GM08714 (cell line): ENCODE measurements at regions not wholly inside any gene's neighbourhood (a gene's known extent, or its start where the extent isn't known, plus 50 kb on each side); places are given as distances from the start of the nearest gene placed in this dataset.
"Not testable (repeated sequence)": the region's sequence is repeated elsewhere in the genome, so short reads cannot be mapped to it uniquely, and the experiment has no call there.

Experiments used
- H3K4me3 ChIP-seq: fragments of 200-500 bp; sonication (Bioruptor generic); 2 replicates; pipeline ENCODE4 v1.5.1; 2014; ENCODE audit warnings: mild to moderate bottlenecking, low read length, inconsistent platforms
- ZNF274 ChIP-seq: IDR thresholded peaks from 2 replicates; pipeline ENCODE4 v1.6.1; 2012; ENCODE audit warnings: mild to moderate bottlenecking, low read depth, low read length

DNA sequence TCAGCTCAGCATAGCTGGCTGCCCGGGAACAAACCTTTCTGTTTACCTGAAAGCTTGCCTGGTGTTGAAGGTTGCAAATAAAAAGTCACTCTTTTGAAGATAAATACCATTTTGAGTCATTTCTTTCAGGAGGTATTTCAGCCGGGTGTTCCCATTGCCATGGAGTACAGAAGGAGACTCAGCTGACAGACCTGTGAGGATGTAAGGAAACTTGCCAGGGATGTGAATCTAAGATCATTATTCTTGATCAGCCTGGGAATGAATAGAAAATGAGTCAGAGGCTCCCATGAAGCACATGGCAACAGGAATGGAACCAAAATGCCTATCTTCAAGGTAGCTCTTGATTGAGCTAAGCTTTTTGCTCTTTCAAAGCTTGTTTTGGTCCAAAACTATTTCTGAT is 231.2 kb downstream of the CYRIA start:
- no peak for TF ChIP-seq ZNF274
- no peak overlapping the region for H3K4me3 ChIP-seq

DNA sequence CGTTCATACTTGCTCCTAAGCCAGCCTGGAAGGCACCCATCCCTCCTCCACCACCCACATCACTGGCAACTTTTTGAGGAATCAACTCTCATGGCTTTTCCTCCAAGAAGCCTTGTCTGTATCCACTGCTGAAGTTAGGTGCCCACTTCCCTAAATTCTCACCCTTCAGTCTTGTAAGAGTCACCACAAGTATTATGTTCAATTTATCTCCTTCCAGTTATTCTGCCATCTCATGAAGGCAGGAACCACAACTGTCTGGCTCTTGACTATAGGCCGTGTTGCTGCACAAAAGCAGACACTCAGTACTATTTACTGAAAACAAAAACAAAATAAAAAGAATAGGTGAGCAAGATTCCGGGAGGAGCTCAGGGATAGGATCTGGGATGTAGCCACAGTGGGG is 234.8 kb downstream of the CYRIA start:
- H3K4me3 ChIP-seq = no peak overlapping the region
- no peak for TF ChIP-seq ZNF274

DNA sequence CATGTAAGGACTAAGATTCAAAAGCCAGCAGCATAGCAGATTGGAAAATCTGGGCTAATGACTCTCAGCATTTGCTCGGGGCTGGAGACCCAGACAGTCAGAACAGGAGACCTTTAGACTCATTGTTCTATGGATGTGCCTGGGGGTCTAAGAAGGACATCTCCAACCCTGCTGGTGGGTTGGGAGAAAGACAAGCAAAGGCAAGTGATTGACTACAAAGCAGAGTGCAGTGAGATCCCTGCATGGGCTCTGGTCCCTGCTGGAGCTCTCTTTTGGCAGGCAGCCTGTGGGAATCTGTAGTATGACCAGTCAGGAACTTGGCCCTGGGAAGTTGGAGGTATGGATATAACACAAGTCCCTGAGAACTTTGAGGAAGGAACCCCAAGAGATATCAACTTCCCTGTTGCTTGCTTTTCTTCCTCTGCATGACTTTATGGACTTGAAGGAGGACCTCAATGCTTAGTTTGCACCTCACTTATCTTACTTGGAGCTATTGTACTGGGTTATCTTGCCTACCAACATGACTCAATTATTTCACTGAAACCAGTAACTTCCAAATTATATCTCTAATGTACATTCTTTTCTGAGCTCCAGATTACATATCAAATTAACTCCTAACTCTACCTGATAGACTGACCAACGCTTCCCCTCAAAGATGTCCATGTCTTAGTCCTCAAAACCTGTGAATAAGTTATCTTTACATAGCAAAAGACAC is 236.0 kb downstream of the CYRIA start:
- H3K4me3 ChIP-seq = no peak overlapping the region
- TF ChIP-seq ZNF274 = no peak

DNA sequence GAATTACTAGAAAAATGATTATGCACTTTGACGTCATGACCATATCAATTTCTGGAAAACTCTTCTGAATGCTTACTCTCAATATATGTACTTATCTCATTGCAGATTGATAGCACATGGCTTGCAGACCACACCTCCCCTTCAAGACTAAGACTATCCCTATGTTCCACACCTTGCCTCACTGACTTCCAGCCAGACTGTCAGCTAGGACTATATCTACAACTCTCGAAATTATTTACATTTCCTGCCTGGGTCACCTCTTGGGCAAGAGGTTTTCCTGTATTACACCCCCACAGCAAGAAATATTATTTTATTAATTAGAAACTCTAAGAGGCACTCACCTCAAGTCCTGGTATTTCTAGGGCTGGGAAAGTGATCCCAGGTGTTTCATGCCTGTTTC is 236.6 kb downstream of the CYRIA start:
- TF ChIP-seq ZNF274 = no peak
- H3K4me3 ChIP-seq = no peak overlapping the region

DNA sequence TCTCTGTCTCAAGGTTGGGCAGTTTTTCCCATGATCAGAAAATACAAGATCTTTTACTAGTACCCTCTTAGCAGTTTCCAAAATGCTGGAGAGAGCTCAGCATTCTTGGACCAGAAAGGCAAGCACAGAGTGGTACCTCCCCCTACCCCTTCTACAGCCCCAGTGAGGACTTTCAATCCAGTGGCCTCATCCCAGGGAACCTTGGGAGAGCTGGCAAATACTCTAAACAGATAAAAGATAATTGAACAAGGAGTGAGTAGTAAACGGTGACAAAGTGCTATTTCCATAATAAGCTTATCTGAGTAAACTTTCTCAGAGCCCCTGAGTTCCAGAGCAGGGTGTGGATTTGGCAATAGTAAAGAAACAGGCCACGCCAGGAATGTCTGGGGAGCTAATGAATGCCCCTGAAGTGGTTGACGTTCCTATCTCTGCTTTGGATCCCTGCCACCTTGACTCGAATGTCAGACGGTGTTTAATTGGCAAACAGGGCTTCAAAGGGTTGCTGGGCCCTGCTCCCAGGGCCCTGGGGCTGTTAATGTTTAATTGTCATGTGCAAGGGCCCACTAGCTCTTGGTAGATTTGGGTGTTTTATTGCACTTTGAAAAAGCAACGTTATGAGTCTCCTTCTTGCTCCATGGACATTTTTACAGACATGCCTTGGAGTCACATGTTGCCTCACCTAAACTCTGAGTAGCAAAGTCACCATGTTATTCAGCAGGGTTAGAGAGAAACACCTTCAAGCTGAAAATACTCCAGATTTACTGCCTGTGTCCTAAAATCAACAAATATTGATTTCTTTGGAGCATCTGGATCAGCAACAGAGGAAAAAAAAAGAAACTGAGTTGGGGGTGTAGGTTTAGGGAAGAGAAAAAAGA is 239.9 kb downstream of the CYRIA start:
- no peak for TF ChIP-seq ZNF274
- no peak overlapping the region for H3K4me3 ChIP-seq

DNA sequence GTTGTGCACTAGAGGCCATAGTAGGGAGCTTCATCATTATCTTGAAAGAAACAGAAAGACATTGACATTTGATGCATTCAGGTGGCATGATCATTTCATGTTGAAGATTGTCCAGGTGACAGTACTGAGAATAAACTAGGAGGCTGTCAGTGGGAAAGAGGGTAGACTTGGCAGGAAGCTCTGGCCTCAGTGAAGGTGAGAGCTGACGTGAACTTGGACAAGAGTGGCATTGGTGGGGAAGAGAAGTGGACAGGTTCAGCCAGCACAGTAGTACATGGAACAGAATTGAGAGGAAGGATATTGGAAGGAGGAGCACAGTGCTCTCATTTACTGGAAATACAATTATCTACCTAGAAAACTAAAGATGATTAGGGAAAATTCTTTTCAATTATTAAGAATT is 245.2 kb downstream of the CYRIA start:
- TF ChIP-seq ZNF274 = no peak
- no peak overlapping the region for H3K4me3 ChIP-seq

DNA sequence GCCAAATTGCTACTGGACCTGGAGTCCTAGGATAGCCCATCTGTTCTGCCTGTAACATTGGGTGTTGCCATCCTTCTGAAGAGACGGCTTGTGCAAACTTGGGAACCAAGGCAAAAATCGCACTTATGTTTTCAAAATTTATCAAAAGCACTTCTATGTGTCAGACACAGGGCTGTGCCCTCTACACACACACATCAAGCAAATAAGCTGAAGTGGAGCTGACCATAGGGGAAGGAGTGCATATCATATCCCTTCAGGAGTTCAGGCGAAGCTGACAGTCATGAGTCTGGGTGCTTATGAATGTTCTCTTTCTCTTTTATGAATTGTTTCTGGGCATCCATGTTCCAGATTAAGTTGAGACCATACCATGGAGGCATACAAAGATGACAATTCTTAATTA is 247.9 kb downstream of the CYRIA start:
- no peak for TF ChIP-seq ZNF274

DNA sequence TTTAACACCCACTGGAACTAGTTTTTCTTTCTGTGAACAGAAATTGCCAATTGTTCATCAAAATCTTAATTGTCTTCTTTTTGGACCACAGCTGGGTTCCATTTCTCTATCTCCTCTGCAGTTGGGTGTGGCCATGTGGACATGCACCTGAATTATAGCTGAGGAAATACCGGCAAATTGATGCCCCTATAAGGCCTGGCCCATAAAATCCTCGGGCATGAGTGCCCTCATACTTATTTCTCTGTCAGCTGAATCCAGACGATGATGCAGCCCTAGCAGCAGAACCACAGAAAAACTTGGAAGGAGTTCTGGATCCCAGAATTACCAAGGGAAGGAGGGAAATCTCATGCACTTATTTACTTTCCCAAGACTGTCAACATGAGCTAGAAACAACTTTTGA is 249.0 kb downstream of the CYRIA start:
- no peak for TF ChIP-seq ZNF274
- no peak overlapping the region for H3K4me3 ChIP-seq

More for the DNA sequence above, 247.9 kb downstream of the CYRIA start:
- no peak overlapping the region for H3K4me3 ChIP-seq

DNA sequence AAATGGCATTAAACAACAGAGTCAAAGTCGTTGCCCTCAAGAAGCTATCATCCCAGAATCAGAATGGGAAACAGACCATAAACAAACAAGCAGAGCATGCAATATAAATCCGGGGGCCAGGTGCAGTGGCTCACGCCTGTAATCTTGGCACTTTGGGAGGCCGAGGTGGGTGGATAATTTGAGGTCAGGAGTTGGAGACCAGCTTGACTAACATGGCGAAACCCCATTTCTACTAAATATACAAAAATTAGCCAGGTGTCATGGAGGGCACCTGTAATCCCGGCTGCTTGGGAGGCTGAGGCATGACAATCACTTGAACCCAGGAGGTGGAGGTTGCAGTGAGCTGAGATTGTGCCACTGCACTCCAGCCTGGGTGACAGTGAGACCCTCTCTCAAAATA is 249.8 kb downstream of the CYRIA start:
- not testable (repeated sequence) for H3K4me3 ChIP-seq

DNA sequence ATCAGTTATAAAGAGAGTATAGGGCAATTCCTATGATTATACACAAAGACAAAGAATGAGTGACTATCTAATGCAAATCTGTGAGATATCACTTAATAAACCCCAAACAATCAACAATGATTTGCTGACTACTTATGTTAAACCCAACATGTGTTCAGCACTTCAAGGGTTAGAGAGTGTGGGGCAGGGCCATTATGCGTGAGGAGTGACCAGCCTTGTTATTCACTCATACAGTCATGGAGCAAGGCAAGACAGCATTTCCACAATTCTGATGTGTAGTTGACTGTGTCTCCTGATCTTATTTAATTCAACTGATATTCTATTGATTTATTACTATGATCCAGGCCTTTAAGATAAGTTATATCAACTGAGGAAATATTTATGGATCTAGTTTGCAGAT is 251.7 kb downstream of the CYRIA start:
- H3K4me3 ChIP-seq = no peak overlapping the region
- no peak for TF ChIP-seq ZNF274

DNA sequence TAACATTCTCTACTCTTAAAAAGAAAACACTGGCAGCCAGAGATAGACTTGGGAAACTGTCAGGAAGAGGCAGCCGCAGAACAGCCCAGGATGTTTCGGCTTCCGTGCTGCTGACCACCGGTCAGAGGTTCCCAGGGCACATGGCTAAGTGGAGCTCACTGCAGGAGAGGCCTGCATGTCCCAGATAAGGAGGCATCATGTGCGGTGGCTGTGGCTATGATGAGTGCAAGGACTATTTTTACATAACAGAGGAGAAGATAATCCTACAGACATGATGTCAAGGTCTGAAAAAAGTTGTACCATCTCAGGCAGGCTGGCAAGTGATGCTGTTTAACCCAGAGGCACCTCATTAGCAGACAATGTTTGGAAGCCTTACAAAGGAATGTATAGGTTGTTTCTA is 252.3 kb downstream of the CYRIA start:
- no peak overlapping the region for H3K4me3 ChIP-seq

DNA sequence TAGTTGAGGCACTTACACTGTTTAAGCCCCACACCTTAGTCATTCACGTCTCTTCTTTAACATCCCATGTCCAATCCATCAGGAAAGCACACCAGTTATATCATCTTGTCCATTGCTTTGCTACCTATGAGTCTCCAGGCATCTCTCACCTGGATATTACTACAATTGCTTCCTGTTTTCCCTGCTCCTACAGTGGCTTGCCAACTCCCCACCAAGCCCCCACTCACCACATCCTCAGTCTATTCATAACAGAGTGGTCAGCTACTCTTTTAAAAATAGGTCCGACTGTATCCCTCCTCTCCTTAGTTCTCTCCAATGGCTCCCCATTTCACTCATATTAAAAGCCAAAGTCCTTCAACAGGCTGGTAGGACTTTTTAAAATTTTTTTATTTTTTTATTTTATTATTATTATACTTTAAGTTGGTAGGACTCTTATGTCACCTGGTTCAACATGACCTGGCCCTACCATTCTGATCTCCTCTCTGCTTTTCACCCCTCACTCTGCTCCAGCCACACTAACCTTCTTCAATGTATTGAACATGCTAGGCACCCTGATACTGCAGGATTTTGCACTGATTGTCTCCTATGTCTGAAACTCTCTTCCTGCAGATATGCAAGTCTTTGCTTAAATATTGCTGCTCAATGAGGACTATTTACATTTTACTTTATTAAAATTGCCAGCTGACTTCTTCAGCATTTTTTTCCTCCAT is 253.2 kb downstream of the CYRIA start:
- no peak overlapping the region for H3K4me3 ChIP-seq
- no peak for TF ChIP-seq ZNF274

More for the DNA sequence above, 252.3 kb downstream of the CYRIA start:
- no peak for TF ChIP-seq ZNF274

DNA sequence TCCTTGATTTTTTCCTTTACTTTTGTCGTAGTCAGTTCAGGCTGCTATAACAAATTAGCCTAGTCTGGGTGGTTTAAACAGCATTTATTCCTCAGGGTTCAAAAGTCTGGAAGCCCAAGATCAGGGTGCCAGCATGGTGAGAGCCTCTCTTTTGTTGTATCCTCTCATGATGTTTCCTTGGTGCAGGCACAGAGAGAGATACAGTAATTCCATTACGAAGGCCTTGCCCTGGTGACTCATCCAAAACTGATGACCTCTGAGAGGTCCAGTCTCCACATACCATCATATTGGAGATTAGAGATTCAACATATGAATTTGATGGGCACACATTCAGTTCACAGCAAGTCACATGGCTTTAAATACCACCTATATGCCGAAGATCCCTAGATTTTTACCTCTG is 253.8 kb downstream of the CYRIA start:
- no peak overlapping the region for H3K4me3 ChIP-seq
- TF ChIP-seq ZNF274 = no peak

DNA sequence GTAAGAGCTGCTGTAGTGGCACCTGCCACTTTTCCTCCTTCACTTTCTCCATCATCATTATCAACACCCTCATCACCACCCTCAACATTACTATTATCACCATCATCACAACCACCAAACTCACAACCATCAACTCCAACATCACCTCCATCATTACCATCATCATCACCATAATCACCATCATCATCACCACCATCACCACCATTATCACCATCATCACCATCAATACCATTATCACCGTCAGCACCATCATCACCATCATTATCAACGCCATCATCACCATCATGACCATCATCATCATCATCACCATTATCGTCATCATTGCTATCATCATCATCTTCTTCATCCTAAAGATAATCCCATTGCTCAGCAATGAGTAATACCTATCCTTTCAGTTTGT is 255.8 kb downstream of the CYRIA start:
- no peak overlapping the region for H3K4me3 ChIP-seq
- TF ChIP-seq ZNF274 = no peak

DNA sequence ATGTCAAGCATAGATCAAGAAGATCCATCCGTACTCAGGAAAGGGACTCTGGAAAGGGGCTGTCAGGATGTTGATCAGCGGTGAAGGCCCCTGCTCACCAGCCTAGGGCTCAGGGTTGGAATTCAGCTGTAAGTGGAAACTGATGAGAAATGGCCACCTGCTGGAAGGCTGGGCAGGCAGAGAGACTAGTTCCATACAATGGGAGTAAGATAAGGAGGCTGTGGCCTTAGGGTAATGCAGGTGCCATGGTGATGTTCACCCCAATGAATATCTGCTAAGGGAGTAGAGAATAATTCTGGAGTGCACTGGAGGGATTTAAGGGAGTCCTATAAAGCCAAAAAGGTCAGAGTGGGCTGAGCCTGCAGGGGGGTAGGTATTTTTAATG is 256.6 kb downstream of the CYRIA start:
- no peak for TF ChIP-seq ZNF274

More for the DNA sequence above, 256.6 kb downstream of the CYRIA start:
- no peak overlapping the region for H3K4me3 ChIP-seq
